Mammary epithelial cell (primary cell): ENCODE measurements at regions not wholly inside any gene's neighbourhood (a gene's known extent, or its start where the extent isn't known, plus 50 kb on each side); places are given as distances from the start of the nearest gene placed in this dataset.

Experiments
- EZH2 ChIP-seq: IDR thresholded peaks from 2 replicates; pipeline ENCODE4 v1.6.1; 2012; ENCODE audit warnings: low read length, inconsistent platforms, borderline replicate concordance
- TF ChIP-seq, protein P1 (sequence below), 2 donors: IDR thresholded peaks in 1 of 2; conservative IDR thresholded peaks in 1 of 2; 2 replicates each; pipeline ENCODE4 v1.5.1; 2011 to 2012; ENCODE audit warnings: inconsistent platforms in 2 of 2, low read length in 2 of 2, mild to moderate bottlenecking in 2 of 2, control low read depth in 1 of 2, low read depth in 1 of 2; ENCODE audit not compliant: insufficient read depth in 1 of 2; ENCODE audit errors: extremely low read depth in 1 of 2

DNA sequence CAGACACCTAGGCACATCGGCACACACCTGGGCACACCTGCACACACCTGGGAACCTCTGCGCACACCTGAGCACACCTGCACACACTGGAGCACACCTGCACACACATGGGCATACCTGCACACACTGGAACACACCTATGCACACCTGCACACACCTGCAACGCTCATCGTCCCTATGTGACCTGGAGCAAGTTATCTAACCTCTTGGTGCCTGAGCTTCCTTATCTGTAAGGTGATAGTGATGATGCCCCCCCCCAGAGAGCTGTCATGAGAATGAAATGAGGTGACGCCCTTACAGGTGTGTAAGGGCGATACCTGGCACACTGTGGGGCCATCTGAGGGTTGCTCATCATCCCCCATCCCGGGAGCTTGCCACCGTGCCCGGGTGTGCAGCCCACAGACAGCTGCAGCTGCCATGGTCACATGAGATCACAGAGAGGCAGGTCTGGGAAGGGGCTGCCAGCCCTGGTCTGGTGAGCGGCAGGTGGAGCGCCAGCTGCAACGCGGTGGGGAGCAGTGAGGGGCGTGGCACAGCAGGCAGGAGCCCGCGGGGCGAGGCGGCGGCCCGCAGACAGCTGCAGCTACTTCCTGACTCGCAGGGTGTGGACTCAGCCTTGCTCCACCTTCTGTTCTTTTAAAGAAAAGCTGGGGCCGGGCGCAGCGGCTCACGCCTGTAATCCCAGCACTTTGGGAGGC lies 59.9 kb upstream of the FBRSL1 start:
- TF ChIP-seq, protein P1, sequence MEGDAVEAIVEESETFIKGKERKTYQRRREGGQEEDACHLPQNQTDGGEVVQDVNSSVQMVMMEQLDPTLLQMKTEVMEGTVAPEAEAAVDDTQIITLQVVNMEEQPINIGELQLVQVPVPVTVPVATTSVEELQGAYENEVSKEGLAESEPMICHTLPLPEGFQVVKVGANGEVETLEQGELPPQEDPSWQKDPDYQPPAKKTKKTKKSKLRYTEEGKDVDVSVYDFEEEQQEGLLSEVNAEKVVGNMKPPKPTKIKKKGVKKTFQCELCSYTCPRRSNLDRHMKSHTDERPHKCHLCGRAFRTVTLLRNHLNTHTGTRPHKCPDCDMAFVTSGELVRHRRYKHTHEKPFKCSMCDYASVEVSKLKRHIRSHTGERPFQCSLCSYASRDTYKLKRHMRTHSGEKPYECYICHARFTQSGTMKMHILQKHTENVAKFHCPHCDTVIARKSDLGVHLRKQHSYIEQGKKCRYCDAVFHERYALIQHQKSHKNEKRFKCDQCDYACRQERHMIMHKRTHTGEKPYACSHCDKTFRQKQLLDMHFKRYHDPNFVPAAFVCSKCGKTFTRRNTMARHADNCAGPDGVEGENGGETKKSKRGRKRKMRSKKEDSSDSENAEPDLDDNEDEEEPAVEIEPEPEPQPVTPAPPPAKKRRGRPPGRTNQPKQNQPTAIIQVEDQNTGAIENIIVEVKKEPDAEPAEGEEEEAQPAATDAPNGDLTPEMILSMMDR (conservative IDR thresholded peaks at IDR 0.05 in 1 of 2, IDR thresholded peaks at IDR 0.05 in 1 of 2; ENCODE audit: extremely low read depth in 1 of 2, insufficient read depth in 1 of 2, low read depth in 1 of 2, low read length in 2 of 2), result no peak
- no peak for TF ChIP-seq EZH2
